ENCODE measurements at regions not wholly inside any gene's neighbourhood (a gene's known extent, or its start where the extent isn't known, plus 50 kb on each side); places are given as distances from the start of the nearest gene placed in this dataset.
"Not testable (repeated sequence)": the region's sequence is repeated elsewhere in the genome, so short reads cannot be mapped to it uniquely, and the experiment has no call there.

- no peak for DNase-seq
Measured at GRCh38 chr9:84054341-84055010, 73.9 kb downstream of the RMI1 start.

GRCh38 chr9:84057662-84058061 is 77.1 kb downstream of the RMI1 start:
- no peak for DNase-seq

GRCh38 chr9:84059936-84060335 is 79.3 kb downstream of the RMI1 start:
- no peak for DNase-seq

GRCh38 chr9:84061613-84062193 is 81.1 kb downstream of the RMI1 start:
- no peak for DNase-seq

- DNase-seq: no peak
Measured at GRCh38 chr9:84062538-84062937, 81.9 kb downstream of the RMI1 start.

GRCh38 chr9:84067821-84068220 is 87.2 kb downstream of the RMI1 start:
- DNase-seq: no peak

GRCh38 chr9:84068872-84069271 is 88.3 kb downstream of the RMI1 start:
- no peak for DNase-seq

GRCh38 chr9:84070590-84070989 is 90.0 kb downstream of the RMI1 start:
- DNase-seq: no peak

- DNase-seq: no peak
Measured at GRCh38 chr9:84072621-84073180, 92.1 kb downstream of the RMI1 start.

- no peak for DNase-seq
Measured at GRCh38 chr9:84075004-84075403, 94.4 kb downstream of the RMI1 start.

GRCh38 chr9:84076384-84076783 is 95.8 kb downstream of the RMI1 start:
- no peak for DNase-seq

- not testable (repeated sequence) for DNase-seq
Measured at GRCh38 chr9:84077816-84078215, 97.2 kb downstream of the RMI1 start.

- DNase-seq: no peak
Measured at GRCh38 chr9:84079994-84080393, 99.4 kb downstream of the RMI1 start.

- DNase-seq: no peak
Measured at GRCh38 chr9:84101964-84102632, 121.5 kb downstream of the RMI1 start.

GRCh38 chr9:84103651-84104377 is 123.2 kb downstream of the RMI1 start:
- no peak for DNase-seq

- DNase-seq: no peak
Measured at GRCh38 chr9:84107081-84107480, 126.5 kb downstream of the RMI1 start.

GRCh38 chr9:84107995-84108394 is 127.4 kb downstream of the RMI1 start:
- no peak for DNase-seq

- DNase-seq: no peak
Measured at GRCh38 chr9:84111726-84112125, 131.1 kb downstream of the RMI1 start.

GRCh38 chr9:84121991-84122523 is 141.5 kb downstream of the RMI1 start:
- DNase-seq: no peak

- DNase-seq: no peak
Measured at GRCh38 chr9:84122572-84122971, 142.0 kb downstream of the RMI1 start.

- DNase-seq: no peak
Measured at GRCh38 chr9:84123648-84124406, 143.2 kb downstream of the RMI1 start.

- DNase-seq: no peak
Measured at GRCh38 chr9:84125046-84125445, 144.4 kb downstream of the RMI1 start.

Measured in NCI-H2171 (cell line).